ENCODE measurements at regions not wholly inside any gene's neighbourhood (a gene's known extent, or its start where the extent isn't known, plus 50 kb on each side); places are given as distances from the start of the nearest gene placed in this dataset.

DNA sequence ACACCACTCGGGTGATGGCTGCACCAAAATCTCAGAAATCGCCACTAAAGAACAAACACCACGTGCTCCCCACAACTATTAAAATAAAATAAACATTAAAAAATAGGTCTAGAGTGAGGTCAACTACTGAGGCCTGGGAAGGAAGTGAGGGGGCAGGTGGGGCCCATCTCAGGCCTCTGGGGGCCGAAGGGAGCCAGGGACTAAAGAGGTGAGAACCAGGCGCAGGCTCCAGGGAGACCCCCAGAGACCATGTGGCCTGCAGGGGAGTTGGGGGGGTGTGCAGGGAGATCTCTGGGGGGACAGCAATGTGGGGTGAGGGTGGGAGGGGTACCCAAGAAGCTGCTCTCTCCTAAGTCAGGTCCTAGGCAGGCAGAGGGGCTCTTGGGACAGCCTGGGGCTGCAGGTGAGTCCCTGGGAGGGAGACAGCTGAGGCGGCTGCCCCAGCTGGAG, 111.3 kb upstream of the SMURF2 start:
- intact Hi-C loops (cut with DNase I): no loop called here
- Histone ChIP-seq H3K27ac (no peak overlapping the region), H3K36me3 (replicated peaks in 1 of 2; ENCODE audit: insufficient read depth in 1 of 2, low read depth in 2 of 2) (no peaks in the 10 kb centered on the region), H3K4me1 (peaks cover 27% of the 10 kb centered on the region), H3K4me3 (no peak overlapping the region), H3K9me3 (no peaks in the 10 kb centered on the region), H3K27me3 (no peaks in the 10 kb centered on the region)
- DNase-seq (no peak), ATAC-seq (no peak)
- WGBS, 2 donors: 86 to 90% methylated on average over 6 of the region's 6 CpGs
- TF ChIP-seq POLR2A (IDR thresholded peaks at IDR 0.05): no peak
- TF ChIP-seq, protein P1, sequence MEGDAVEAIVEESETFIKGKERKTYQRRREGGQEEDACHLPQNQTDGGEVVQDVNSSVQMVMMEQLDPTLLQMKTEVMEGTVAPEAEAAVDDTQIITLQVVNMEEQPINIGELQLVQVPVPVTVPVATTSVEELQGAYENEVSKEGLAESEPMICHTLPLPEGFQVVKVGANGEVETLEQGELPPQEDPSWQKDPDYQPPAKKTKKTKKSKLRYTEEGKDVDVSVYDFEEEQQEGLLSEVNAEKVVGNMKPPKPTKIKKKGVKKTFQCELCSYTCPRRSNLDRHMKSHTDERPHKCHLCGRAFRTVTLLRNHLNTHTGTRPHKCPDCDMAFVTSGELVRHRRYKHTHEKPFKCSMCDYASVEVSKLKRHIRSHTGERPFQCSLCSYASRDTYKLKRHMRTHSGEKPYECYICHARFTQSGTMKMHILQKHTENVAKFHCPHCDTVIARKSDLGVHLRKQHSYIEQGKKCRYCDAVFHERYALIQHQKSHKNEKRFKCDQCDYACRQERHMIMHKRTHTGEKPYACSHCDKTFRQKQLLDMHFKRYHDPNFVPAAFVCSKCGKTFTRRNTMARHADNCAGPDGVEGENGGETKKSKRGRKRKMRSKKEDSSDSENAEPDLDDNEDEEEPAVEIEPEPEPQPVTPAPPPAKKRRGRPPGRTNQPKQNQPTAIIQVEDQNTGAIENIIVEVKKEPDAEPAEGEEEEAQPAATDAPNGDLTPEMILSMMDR (IDR thresholded peaks at IDR 0.05): no peak

- no peak overlapping the region for H3K4me3 ChIP-seq
- TF ChIP-seq, protein P1 (IDR thresholded peaks at IDR 0.05): no peak
- no peak for TF ChIP-seq POLR2A (IDR thresholded peaks at IDR 0.05)
- peaks cover 22% of the 10 kb centered on the region for H3K4me1 ChIP-seq
- H3K9me3 ChIP-seq: no peaks in the 10 kb centered on the region
- WGBS, 2 donors: 90 to 96% methylated on average over 5 to 6 of the region's 6 CpGs
- ATAC-seq (no peak), DNase-seq (no peak)
- no peaks in the 10 kb centered on the region for H3K36me3 ChIP-seq (replicated peaks in 1 of 2; ENCODE audit: insufficient read depth in 1 of 2, low read depth in 2 of 2)
- intact Hi-C loops (cut with DNase I): no loop called here
- no peak overlapping the region for H3K27ac ChIP-seq
- no peaks in the 10 kb centered on the region for H3K27me3 ChIP-seq
These were observed 110.8 kb upstream of the SMURF2 start for GRCh38 chr17:64772845-64773299.

DNA sequence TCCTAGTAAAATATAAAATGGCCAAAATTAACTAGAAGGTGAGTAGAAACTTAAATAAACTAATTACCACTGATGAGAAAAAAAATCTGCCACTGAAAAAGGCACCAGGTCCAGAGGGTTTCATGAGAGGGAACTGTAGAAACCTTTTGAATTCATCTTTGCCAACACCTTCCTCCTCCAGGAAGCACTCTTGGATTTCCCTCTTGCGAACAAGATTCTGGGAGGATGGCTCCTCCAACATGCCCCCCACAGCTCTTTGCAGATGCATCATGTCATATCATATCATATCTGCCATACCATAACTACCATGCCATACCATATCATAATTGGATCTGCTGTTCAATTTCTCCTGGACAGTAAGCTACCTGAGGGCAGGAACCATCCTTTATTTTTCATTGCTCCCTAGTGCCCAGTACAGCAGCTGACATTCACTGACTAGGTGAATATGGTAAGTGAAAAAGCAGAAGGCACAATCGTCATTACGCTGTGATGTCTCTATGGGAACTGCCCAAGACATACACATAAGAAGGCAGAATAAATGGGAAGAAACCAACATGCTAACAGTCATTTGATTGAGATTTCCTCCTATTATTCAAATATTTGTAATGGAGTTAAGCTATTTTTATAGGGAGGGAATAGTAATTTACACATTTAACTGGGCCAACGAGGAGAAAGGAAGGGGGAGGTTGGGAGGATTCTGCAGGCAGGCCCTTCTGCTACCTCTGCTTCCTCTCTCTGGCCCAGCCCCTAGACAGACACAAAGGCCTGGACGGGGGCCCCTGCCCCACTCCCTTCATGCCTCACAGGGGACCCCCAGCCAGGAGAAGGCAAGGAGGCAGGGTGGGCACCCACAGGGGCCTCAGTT, 110.1 kb upstream of the SMURF2 start:
- intact Hi-C loops (cut with DNase I): no loop called here
- Histone ChIP-seq H3K27ac (no peak overlapping the region), H3K4me3 (no peak overlapping the region), H3K36me3 (replicated peaks in 1 of 2; ENCODE audit: insufficient read depth in 1 of 2, low read depth in 2 of 2) (no peaks in the 10 kb centered on the region), H3K27me3 (no peaks in the 10 kb centered on the region), H3K9me3 (no peaks in the 10 kb centered on the region), H3K4me1 (peaks cover 15% of the 10 kb centered on the region)
- TF ChIP-seq, protein P1 (IDR thresholded peaks at IDR 0.05): no peak
- TF ChIP-seq POLR2A (IDR thresholded peaks at IDR 0.05): no peak
- ATAC-seq (no peak), DNase-seq (no peak)
- WGBS, 2 donors: 76 to 80% methylated on average over 5 of the region's 5 CpGs

- Histone ChIP-seq H3K4me3 (no peak overlapping the region), H3K9me3 (no peaks in the 10 kb centered on the region), H3K36me3 (replicated peaks in 1 of 2; ENCODE audit: insufficient read depth in 1 of 2, low read depth in 2 of 2) (no peaks in the 10 kb centered on the region), H3K4me1 (no peaks in the 10 kb centered on the region), H3K27me3 (no peaks in the 10 kb centered on the region), H3K27ac (no peak overlapping the region)
- intact Hi-C loops (cut with DNase I): no loop called here
- WGBS, 2 donors: 93 to 94% methylated on average over 7 of the region's 7 CpGs
- TF ChIP-seq, protein P1 (IDR thresholded peaks at IDR 0.05): no peak
- no peak for TF ChIP-seq POLR2A (IDR thresholded peaks at IDR 0.05)
- ATAC-seq (no peak), DNase-seq (no peak)
These were observed 107.6 kb upstream of the SMURF2 start for GRCh38 chr17:64769712-64770111.
